Adrenal gland (tissue), 5 donors: ENCODE measurements at regions not wholly inside any gene's neighbourhood (a gene's known extent, or its start where the extent isn't known, plus 50 kb on each side); places are given as distances from the start of the nearest gene placed in this dataset.

Experiments used
- POLR2A ChIP-seq, 2 donors: fragments of 450-650 bp; IDR thresholded peaks; one replicate each; pipeline ENCODE4 v1.6.1; 2017; ENCODE audit warnings: antibody characterized with exemption in 2 of 2, mild to moderate bottlenecking in 2 of 2, moderate library complexity in 1 of 2
- TF ChIP-seq, protein P1 (sequence below), 6 experiments: fragments of 450-650 bp in 4 of 6; fragments of 200-600 bp in 2 of 6; sonication (generic) in 1 of 6; IDR thresholded peaks; 1 replicate in 5 of 6; 2 replicates in 1 of 6; pipeline versions ENCODE4 v1.5.1 to v1.8.0; 2016 to 2021; ENCODE audit warnings: antibody characterized with exemption in 6 of 6, mild to moderate bottlenecking in 2 of 6, moderate library complexity in 1 of 6
- donor health status: DM: no; HTN: no; CAD: no.

GRCh38 chr10:61606959-61607907 is 55.5 kb upstream of the CABCOCO1 start:
- no peak for TF ChIP-seq POLR2A (IDR thresholded peaks at IDR 0.05)
- TF ChIP-seq, protein P1, sequence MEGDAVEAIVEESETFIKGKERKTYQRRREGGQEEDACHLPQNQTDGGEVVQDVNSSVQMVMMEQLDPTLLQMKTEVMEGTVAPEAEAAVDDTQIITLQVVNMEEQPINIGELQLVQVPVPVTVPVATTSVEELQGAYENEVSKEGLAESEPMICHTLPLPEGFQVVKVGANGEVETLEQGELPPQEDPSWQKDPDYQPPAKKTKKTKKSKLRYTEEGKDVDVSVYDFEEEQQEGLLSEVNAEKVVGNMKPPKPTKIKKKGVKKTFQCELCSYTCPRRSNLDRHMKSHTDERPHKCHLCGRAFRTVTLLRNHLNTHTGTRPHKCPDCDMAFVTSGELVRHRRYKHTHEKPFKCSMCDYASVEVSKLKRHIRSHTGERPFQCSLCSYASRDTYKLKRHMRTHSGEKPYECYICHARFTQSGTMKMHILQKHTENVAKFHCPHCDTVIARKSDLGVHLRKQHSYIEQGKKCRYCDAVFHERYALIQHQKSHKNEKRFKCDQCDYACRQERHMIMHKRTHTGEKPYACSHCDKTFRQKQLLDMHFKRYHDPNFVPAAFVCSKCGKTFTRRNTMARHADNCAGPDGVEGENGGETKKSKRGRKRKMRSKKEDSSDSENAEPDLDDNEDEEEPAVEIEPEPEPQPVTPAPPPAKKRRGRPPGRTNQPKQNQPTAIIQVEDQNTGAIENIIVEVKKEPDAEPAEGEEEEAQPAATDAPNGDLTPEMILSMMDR (IDR thresholded peaks at IDR 0.05): peak in 5 of 6 experiments; percentile 38 to 54 (median 43)
